ENCODE measurements at regions not wholly inside any gene's neighbourhood (a gene's known extent, or its start where the extent isn't known, plus 50 kb on each side); places are given as distances from the start of the nearest gene placed in this dataset.

DNA sequence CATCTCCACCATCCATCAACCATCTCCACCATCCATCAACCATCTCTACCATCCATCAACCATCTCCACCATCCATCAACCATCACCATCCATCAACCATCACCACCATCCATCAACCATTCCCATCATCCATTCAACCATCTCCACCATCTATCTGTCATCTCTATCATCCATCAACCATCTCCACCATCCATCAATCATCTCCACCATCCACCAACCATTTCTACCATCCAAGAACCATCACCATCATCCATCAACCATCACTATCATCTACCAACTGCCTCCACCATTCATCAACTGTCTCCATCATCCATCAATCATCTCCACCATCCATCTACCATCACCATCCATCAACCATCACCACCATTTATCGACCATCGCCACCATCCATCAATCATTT, 78.8 kb upstream of the CDH4 start:
- FAIRE-seq (no peak), DNase-seq (ENCODE audit: low read depth) (no peak)
- TF ChIP-seq CTCF (IDR thresholded peaks at IDR 0.05; ENCODE audit: insufficient read depth, low read length, severe bottlenecking): no peak
- Histone ChIP-seq H3K4me3 (ENCODE audit: low read depth, low read length) (no peak overlapping the region), H3K36me3 (ENCODE audit: control insufficient read depth, insufficient read depth, low read length) (no peaks in the 10 kb centered on the region), H3K27me3 (ENCODE audit: control insufficient read depth, insufficient read depth, low read length) (no peaks in the 10 kb centered on the region)

DNA sequence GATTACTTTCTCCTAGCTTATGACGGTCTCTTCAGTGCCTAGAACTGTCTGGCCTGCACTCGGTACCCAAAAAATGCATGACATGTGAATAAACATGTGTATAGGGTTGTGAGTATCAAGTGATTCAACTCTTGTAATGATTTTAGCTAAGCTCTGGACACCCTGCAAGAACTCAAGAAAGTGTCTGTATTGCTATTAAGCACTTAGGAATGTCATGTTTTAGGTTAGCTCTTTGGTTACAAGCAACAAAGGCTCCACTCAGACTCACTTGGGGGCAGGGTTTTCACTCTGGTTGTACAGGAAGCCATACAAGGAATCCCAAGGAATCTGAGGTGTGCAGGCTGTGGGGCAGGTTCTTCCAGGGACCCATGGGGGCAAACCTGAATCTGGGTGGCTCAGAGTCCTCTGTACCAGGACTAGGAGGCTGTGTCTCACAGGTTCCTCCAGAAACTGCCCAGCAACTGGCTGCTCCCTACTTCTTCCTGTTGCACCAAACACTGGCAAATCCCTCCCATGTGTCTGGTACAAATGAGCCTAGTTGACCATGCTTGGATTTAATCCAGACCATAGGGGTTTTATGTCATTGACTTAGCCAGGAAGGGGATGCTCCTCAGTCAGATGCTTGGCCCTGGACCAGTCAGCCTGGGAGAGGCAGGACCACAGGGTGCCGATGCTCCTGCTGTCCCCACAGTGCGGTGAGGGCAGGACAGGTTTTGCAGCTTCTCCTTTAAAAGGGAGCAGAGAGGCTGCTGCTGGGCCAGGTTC, 77.9 kb upstream of the CDH4 start:
- no peaks in the 10 kb centered on the region for H3K27me3 ChIP-seq (ENCODE audit: control insufficient read depth, insufficient read depth, low read length)
- DNase-seq (ENCODE audit: low read depth): peak; percentile 1
- H3K36me3 ChIP-seq (ENCODE audit: control insufficient read depth, insufficient read depth, low read length): no peaks in the 10 kb centered on the region
- TF ChIP-seq CTCF (IDR thresholded peaks at IDR 0.05; ENCODE audit: insufficient read depth, low read length, severe bottlenecking): no peak
- FAIRE-seq: no peak
- no peak overlapping the region for H3K4me3 ChIP-seq (ENCODE audit: low read depth, low read length)

GRCh38 chr20:61176874-61177273, 75.2 kb upstream of the CDH4 start:
- Histone ChIP-seq H3K27me3 (ENCODE audit: control insufficient read depth, insufficient read depth, low read length) (no peaks in the 10 kb centered on the region), H3K36me3 (ENCODE audit: control insufficient read depth, insufficient read depth, low read length) (no peaks in the 10 kb centered on the region), H3K4me3 (ENCODE audit: low read depth, low read length) (no peak overlapping the region)
- no peak for DNase-seq (ENCODE audit: low read depth)
- no peak for TF ChIP-seq CTCF (IDR thresholded peaks at IDR 0.05; ENCODE audit: insufficient read depth, low read length, severe bottlenecking)
- no peak for FAIRE-seq

GRCh38 chr20:61178551-61179071, 73.5 kb upstream of the CDH4 start:
- no peak for FAIRE-seq
- Histone ChIP-seq H3K27me3 (ENCODE audit: control insufficient read depth, insufficient read depth, low read length) (no peaks in the 10 kb centered on the region), H3K4me3 (ENCODE audit: low read depth, low read length) (no peak overlapping the region), H3K36me3 (ENCODE audit: control insufficient read depth, insufficient read depth, low read length) (no peaks in the 10 kb centered on the region)
- DNase-seq (ENCODE audit: low read depth): no peak
- TF ChIP-seq CTCF (IDR thresholded peaks at IDR 0.05; ENCODE audit: insufficient read depth, low read length, severe bottlenecking): no peak

DNA sequence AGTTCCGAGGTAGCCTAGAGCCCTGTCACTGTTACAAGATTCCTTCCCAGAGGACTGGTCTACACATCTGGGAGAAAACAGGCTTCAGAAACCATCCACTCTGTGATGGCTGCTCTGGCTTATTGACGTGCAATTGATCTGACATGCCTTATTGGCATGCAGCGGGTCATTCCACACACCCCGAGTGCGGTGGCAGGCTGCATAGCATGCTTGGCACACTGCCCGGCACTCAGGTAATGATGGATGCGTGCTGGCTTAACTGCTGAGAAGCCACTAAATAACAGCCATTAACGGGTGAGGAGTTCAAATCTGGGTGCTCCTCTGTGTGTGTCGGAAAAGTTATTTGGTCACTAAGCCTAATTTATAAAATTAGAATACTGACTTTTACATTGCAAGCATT, 67.9 kb upstream of the CDH4 start:
- DNase-seq (ENCODE audit: low read depth) (peak; percentile 15), FAIRE-seq (no peak)
- Histone ChIP-seq H3K27me3 (ENCODE audit: control insufficient read depth, insufficient read depth, low read length) (no peaks in the 10 kb centered on the region), H3K4me3 (ENCODE audit: low read depth, low read length) (no peak overlapping the region), H3K36me3 (ENCODE audit: control insufficient read depth, insufficient read depth, low read length) (no peaks in the 10 kb centered on the region)
- no peak for TF ChIP-seq CTCF (IDR thresholded peaks at IDR 0.05; ENCODE audit: insufficient read depth, low read length, severe bottlenecking)

DNA sequence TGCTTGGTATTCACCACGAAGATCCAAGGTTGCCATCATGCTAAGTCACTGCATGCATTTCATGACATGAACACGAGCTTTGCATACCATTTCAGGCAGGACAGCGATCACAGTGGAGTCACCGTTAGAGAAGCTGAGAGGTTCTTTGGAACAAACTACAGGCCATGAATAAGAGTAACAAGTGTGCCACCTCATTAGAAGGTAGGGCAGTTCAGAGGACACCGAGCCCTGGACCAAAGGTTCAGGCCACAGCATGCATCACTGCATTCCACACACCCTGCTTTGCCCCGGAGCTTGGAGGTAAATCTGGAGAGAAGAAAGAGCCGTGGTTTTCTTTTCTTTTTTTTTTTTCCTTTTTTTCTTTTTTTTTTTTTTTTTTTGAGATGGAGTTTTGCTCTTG, 66.9 kb upstream of the CDH4 start:
- FAIRE-seq (peak; percentile 55), DNase-seq (ENCODE audit: low read depth) (peak; percentile 2)
- Histone ChIP-seq H3K36me3 (ENCODE audit: control insufficient read depth, insufficient read depth, low read length) (no peaks in the 10 kb centered on the region), H3K4me3 (ENCODE audit: low read depth, low read length) (no peak overlapping the region), H3K27me3 (ENCODE audit: control insufficient read depth, insufficient read depth, low read length) (no peaks in the 10 kb centered on the region)
- no peak for TF ChIP-seq CTCF (IDR thresholded peaks at IDR 0.05; ENCODE audit: insufficient read depth, low read length, severe bottlenecking)
